ENCODE measurements at regions not wholly inside any gene's neighbourhood (a gene's known extent, or its start where the extent isn't known, plus 50 kb on each side); places are given as distances from the start of the nearest gene placed in this dataset.

GRCh38 chr6:27095914-27096313 is 151.6 kb upstream of the PRSS16 start:
- TF ChIP-seq RAD21 (IDR thresholded peaks at IDR 0.05; ENCODE audit: low read length) (no peak), NFIC (IDR thresholded peaks at IDR 0.05; ENCODE audit: borderline replicate concordance) (no peak), CTCF (IDR thresholded peaks at IDR 0.05) (no peak), YY1 (IDR thresholded peaks at IDR 0.05; ENCODE audit: low read depth) (no peak), REST (IDR thresholded peaks at IDR 0.05; ENCODE audit: low read depth, low read length) (no peak), MAX (IDR thresholded peaks at IDR 0.05; ENCODE audit: low read depth) (no peak), TAF1 (IDR thresholded peaks at IDR 0.05; ENCODE audit: borderline replicate concordance, low read depth, low read length) (no peak), POLR2AphosphoS5 (IDR thresholded peaks at IDR 0.05; ENCODE audit: low read depth, low read length) (no peak)
